D721Med (cell line): ENCODE measurements at regions not wholly inside any gene's neighbourhood (a gene's known extent, or its start where the extent isn't known, plus 50 kb on each side); places are given as distances from the start of the nearest gene placed in this dataset.

Experiments used
- DNase-seq: peaks from one replicate; pipeline ENCODE4 v3.0.0; 2011; ENCODE audit warnings: low spot score; ENCODE audit not compliant: insufficient read length
- FAIRE-seq: peaks from 2 replicates; lab custom pipeline; 2011; peaks lifted over from hg19 to GRCh38; lab: Jason Lieb, UNC
- TF ChIP-seq, protein P1 (sequence below): IDR thresholded peaks from 2 replicates; pipeline ENCODE4 v1.5.1; 2012; ENCODE audit warnings: mild to moderate bottlenecking, control low read depth; ENCODE audit not compliant: insufficient read depth; ENCODE audit errors: missing control alignments

DNA sequence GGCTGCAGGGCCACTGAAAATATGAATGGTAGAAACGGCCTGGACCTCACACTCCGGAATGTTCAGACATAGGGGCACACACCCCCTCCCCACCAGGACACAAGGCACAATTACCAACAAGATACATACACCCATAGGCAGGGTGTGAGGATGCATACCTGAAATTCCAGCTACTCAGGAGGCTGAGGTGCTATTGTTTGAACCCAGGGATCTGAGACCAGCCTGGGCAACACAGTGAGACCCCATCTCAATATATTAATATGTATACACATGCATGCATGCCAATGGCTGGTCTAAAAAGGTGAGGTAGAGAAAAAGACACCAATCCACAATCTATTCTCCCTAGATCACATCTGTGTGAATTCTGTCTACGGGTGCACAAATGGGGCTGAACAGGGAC is 403.3 kb downstream of the SHANK2 start:
- DNase-seq (no peak), FAIRE-seq (no peak)
- TF ChIP-seq, protein P1, sequence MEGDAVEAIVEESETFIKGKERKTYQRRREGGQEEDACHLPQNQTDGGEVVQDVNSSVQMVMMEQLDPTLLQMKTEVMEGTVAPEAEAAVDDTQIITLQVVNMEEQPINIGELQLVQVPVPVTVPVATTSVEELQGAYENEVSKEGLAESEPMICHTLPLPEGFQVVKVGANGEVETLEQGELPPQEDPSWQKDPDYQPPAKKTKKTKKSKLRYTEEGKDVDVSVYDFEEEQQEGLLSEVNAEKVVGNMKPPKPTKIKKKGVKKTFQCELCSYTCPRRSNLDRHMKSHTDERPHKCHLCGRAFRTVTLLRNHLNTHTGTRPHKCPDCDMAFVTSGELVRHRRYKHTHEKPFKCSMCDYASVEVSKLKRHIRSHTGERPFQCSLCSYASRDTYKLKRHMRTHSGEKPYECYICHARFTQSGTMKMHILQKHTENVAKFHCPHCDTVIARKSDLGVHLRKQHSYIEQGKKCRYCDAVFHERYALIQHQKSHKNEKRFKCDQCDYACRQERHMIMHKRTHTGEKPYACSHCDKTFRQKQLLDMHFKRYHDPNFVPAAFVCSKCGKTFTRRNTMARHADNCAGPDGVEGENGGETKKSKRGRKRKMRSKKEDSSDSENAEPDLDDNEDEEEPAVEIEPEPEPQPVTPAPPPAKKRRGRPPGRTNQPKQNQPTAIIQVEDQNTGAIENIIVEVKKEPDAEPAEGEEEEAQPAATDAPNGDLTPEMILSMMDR, result no peak

DNA sequence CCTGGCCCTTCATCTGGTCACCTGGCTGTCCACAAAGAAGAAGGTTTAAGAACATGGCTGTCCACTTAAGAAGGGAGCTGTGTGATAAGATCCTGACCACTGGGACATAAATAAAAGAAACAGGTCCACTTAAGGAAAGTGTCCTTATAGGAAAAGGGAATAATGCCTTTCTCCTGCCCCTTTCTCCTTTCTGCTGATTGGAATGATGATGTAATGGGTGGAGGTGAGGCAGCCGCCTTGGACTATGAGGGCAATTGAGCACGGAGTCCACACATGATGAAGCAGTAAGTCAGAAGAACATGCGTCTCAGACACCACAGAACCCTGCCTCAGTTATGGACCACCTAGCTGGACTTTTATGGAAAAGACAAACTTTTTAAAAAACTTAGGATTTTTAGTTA is 401.1 kb downstream of the SHANK2 start:
- FAIRE-seq (no peak), DNase-seq (no peak)
- TF ChIP-seq, protein P1, result no peak

DNA sequence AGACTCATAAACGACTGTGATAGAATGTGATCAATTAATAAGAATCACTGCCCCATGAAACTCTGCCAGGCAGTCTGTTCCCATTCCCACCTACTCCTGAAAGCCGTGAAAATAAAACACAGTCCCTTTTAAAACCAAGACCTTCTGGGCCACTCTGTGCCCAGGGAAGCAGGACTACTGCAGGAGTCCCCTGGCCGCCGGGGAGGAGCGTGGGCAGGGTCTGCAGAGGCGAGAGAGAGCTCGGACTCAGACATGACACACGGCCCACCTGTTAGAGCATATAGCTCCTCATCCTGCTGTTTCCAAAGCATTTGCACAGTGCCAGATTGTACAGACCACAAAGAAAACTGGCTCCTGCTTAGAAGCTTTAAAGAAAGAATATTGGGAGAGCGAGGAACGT is 400.5 kb downstream of the SHANK2 start:
- FAIRE-seq, result no peak
- TF ChIP-seq, protein P1, result no peak
- DNase-seq, result no peak

DNA sequence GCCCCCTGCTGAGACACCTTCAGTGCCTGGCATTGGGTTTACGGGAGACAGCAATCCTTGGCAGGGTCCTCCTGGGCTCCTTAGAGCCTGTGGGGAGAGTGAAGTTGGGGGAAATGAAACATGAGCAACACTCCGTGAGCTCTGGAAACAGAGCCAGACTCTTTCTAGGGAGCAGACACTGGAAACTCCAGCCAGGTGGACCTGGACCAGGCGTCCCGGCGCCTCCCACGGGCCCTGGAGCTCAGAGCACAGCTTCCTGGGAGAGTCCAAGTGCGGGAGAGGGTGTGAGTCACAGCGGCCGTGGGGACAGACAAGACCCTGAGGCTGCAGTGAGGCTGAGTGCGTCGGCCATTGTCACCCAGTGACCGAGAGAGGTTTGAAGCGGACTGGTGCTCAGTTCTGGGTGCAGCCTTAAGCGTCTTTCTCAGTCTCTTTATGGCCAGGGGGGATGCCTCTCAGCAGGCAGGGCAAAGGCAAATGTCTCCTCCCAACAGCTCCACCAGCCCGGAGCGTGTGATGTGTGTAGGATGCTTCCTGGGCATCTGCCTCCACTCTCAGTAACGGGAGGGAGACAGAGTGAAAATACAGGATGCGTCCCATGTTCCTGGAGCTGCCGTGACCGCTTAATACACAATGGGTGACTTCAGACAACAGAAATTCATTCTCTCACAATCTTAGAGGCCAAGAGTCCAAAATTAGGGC is 399.2 kb downstream of the SHANK2 start:
- FAIRE-seq (no peak), DNase-seq (no peak)
- TF ChIP-seq, protein P1, result no peak

DNA sequence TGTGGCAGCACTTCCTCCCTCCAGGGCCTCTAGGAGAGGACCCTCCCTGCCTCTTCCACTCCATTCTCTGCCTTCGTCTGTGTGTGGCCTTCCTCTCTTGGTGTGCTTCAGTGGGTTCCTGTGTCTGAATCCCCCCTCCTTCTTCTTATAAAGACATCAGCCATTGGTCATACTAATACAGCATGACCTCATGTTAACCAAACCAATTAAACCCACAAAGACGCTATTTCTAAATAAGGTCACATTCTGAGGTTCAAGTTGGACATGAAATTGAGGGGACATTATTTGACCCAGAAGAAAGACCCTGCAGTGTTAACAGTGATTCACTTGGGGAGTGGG is 398.6 kb downstream of the SHANK2 start:
- FAIRE-seq, result no peak
- TF ChIP-seq, protein P1, result no peak
- no peak for DNase-seq

DNA sequence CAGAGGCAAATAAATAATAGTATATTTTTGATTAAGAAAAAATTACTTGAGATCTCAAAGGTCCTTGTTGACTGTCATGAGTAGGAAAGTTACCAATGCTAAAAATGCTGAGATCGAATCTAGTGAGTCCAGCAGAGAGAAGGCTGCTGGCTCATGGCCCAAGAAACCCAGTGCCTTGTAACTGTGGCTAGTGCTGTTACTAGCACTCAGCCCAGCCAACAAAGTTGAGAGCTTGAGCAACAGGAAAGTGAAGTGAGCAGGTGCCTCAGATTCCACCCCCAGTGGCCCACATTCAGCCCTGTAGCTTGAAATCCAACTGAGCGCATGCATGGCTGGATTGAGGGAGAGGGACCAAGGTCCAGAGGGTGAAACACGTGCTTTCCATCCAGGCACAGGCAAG is 398.2 kb downstream of the SHANK2 start:
- no peak for FAIRE-seq
- DNase-seq, result no peak
- TF ChIP-seq, protein P1, result no peak

DNA sequence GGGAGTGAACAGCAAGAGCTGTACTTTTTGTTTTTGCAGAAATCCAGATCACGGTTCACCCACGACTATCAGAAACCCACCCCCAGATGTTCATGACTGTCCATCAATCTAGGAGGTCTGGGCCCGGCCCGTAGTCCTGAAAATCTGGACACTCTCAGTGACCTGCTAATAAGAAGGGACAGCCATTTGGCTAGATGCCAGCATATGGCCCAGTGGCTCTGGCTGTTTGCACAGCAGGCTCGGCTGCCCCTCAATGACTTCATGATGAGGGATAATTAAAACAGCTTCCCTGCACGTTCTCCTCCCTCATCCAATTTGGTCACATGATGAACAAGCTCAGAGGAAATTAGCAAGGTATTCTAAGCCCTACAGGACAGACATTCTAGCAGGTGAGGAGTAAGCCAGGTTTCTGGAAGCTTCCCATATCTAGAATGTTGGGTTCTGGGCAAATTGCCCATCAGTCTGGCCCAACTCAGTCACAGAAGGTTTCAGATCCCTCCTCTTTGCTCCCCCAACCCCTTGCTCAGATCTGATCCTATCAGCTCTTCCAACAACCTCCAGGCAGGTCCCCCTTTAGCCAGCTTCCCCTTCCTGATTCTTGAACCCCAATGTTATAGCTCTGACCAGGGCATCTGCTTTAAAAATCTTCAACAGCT is 397.3 kb downstream of the SHANK2 start:
- DNase-seq, result no peak
- TF ChIP-seq, protein P1, result no peak
- FAIRE-seq, result no peak
